Muscle of leg (tissue), 3 donors: ENCODE measurements at regions not wholly inside any gene's neighbourhood (a gene's known extent, or its start where the extent isn't known, plus 50 kb on each side); places are given as distances from the start of the nearest gene placed in this dataset.

ENCODE experiments used
- DNase-seq: peaks from one replicate; pipeline ENCODE4 v3.0.0; 2013
- H3K27ac ChIP-seq: one replicate; pipeline ENCODE4 v1.5.1; 2013; ENCODE audit warnings: mild to moderate bottlenecking, low read length, control low read depth
- H3K27me3 ChIP-seq: one replicate; pipeline ENCODE4 v1.6.1; 2013; ENCODE audit warnings: low read length; ENCODE audit not compliant: control insufficient read depth, insufficient read depth
- H3K36me3 ChIP-seq: one replicate; pipeline ENCODE4 v1.6.1; 2013; ENCODE audit warnings: low read length; ENCODE audit not compliant: control insufficient read depth, insufficient read depth
- H3K4me1 ChIP-seq: one replicate; pipeline ENCODE4 v1.6.1; 2013; ENCODE audit warnings: low read length; ENCODE audit not compliant: control insufficient read depth, insufficient read depth
- H3K4me3 ChIP-seq: one replicate; pipeline ENCODE4 v1.5.1; 2013; ENCODE audit warnings: low read length, control low read depth
- H3K9me3 ChIP-seq: replicated peaks from 2 replicates; pipeline ENCODE4 v1.6.1; 2013; ENCODE audit warnings: low read depth, low read length; ENCODE audit not compliant: control insufficient read depth
- WGBS: methylation state at CpG from one replicate; pipeline ENCODE4 v1.1.5; 2013; ENCODE audit warnings: missing lambda C conversion rate; ENCODE audit not compliant: insufficient coverage; 5-methylcytosine and 5-hydroxymethylcytosine counted together

DNA sequence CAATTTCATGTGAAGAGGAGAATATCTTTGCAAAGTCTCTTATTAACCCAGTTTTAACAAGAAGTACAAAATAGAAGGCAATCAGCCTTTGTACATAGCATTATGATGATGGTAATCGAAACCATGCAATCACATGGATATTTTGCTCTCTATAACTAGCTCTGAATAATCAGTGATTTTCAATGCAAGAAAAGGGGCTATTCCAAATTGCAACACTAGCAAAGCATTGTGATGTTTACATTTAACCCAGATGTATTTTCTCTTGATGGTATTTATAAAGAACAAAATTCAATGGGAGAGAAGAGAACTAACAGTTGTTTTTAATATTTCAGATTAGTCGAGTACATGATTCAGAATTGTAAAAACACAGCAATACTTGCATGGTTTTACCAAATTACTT lies 437.5 kb upstream of the DMAC1 start:
- no peak for DNase-seq
- Histone ChIP-seq H3K9me3 (no peaks in the 10 kb centered on the region), H3K4me1 (peaks cover 3% of the 10 kb centered on the region), H3K27me3 (no peaks in the 10 kb centered on the region), H3K4me3 (no peak overlapping the region), H3K27ac (no peak overlapping the region), H3K36me3 (no peaks in the 10 kb centered on the region)
- no CpG with 5 or more reads among the region's 2 CpGs for WGBS

DNA sequence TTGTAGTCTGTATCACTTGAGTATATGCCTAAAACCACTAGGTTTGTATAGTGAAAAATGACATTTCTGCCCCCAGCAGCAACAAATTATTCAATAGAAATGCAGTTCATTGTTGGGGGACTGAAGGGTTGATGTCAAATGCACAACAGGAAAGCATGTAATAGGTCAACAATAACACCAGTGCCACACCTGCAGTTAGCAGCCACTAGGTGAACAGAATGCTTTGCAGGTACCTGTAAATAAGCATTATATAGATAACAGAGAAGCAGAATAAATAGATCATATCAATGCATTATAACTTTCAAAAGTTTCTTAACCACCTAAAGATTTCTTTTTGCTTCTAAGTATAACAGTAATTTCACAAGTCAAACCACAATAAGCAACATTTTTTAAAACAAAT lies 435.9 kb upstream of the DMAC1 start:
- Histone ChIP-seq H3K27ac (no peak overlapping the region), H3K4me3 (no peak overlapping the region), H3K27me3 (no peaks in the 10 kb centered on the region), H3K4me1 (peaks cover 3% of the 10 kb centered on the region), H3K36me3 (no peaks in the 10 kb centered on the region), H3K9me3 (no peaks in the 10 kb centered on the region)
- DNase-seq: no peak

DNA sequence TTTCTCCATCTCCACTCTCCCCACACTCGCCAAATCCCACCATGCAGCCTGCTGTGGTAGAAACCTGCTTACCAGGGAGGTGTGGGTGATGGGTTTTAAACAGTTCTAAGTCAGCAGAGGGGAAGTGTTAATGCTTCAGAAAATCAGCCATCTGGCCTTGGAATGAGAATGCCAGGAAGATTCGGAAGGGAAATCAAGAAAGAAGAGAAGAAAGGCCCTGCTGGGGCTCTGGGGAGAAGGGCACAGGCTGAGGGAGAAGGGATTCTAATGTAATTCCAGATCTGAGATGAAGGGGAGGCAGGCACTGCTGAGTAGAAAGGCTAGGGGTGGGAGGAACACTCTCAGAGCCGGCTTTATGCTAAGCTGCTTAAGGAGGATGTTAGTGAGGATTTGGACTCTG lies 434.7 kb upstream of the DMAC1 start:
- WGBS: 39% methylated on average over 2 of the region's 3 CpGs
- Histone ChIP-seq H3K4me1 (peaks cover 3% of the 10 kb centered on the region), H3K36me3 (no peaks in the 10 kb centered on the region), H3K4me3 (no peak overlapping the region), H3K9me3 (no peaks in the 10 kb centered on the region), H3K27ac (no peak overlapping the region), H3K27me3 (no peaks in the 10 kb centered on the region)
- no peak for DNase-seq

DNA sequence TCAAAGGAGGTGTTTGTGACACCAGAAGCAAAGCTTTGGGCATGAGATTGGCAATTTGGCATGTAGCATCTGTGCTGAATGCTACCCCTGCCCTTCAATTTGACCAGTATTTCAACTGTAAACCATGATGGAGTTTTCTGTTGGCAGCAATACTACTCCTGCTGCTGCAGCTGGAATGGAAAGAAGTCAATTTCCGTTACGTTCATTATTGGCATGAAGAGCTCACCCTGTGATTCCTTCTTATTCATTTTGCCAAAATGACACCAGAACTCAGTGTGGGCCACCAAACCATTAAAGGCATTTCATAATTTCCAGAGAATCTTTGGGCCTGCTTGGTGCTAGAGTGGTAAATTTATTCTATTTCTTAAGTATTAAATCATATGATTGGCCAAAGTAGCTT lies 433.1 kb upstream of the DMAC1 start:
- Histone ChIP-seq H3K36me3 (no peaks in the 10 kb centered on the region), H3K4me3 (no peak overlapping the region), H3K27ac (no peak overlapping the region), H3K9me3 (no peaks in the 10 kb centered on the region), H3K27me3 (no peaks in the 10 kb centered on the region), H3K4me1 (peaks cover 3% of the 10 kb centered on the region)
- DNase-seq: peak; percentile 85
- WGBS: 29% methylated on average over 2 of the region's 2 CpGs

DNA sequence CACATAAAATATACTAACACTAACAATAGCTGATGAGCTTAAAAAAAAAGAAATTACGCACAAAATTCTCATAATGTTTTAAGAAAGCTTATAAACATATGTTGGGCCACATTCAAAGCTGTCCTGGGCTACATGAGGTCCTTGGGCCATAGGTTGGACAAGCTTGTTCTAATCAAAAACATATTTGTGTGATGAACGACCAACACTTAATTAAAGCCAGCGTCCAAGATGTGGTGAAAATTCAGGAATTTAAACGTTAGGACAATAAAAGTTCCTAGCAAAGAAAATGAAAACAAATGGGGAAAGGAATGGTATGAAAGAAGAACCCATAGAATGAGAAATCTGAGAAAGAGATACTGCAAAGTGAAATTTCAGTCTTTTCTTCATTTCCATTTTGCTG lies 429.6 kb upstream of the DMAC1 start:
- 58% methylated on average over 2 of the region's 4 CpGs for WGBS
- no peaks in the 10 kb centered on the region for H3K36me3 ChIP-seq

GRCh38 chr9:8224381-8224801 lies 424.8 kb upstream of the DMAC1 start:
- peak; percentile 71 for DNase-seq
- no peaks in the 10 kb centered on the region for H3K36me3 ChIP-seq
- H3K9me3 ChIP-seq: no peaks in the 10 kb centered on the region
- no peak overlapping the region for H3K4me3 ChIP-seq
- no peak overlapping the region for H3K27ac ChIP-seq
- 17% methylated on average over 1 of the region's 4 CpGs for WGBS
- H3K27me3 ChIP-seq: no peaks in the 10 kb centered on the region
- peaks cover 2% of the 10 kb centered on the region for H3K4me1 ChIP-seq

More for the DNA sequence above, 429.6 kb upstream of the DMAC1 start:
- Histone ChIP-seq H3K4me1 (peaks cover 3% of the 10 kb centered on the region), H3K9me3 (no peaks in the 10 kb centered on the region), H3K4me3 (no peak overlapping the region), H3K27ac (no peak overlapping the region), H3K27me3 (no peaks in the 10 kb centered on the region)
- no peak for DNase-seq

- no peak for DNase-seq
- Histone ChIP-seq H3K4me3 (no peak overlapping the region), H3K4me1 (peaks cover 2% of the 10 kb centered on the region), H3K27ac (no peak overlapping the region), H3K27me3 (no peaks in the 10 kb centered on the region), H3K9me3 (no peaks in the 10 kb centered on the region), H3K36me3 (no peaks in the 10 kb centered on the region)
- no CpG with 5 or more reads among the region's 1 CpG for WGBS
These were observed 424.3 kb upstream of the DMAC1 start for GRCh38 chr9:8223861-8224260.

DNA sequence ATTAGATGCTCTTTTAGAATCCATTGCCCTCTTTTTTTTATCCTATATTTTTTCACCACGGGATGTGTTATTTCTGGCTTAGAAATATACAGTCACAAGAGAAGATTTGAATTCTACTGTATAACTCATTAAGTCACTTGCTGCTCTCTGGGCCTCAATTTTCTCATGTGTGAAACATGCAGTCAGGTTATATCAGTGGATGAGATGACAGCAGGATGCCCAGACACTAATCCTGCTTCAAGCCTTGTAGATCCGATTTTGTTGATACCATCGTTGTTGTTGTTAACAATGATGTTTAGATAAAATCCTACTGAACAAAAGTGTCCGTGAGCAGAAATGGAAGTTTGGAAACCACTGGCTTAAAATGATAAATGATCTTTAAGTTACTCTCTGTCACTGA lies 421.9 kb upstream of the DMAC1 start:
- DNase-seq: no peak

GRCh38 chr9:8208465-8208864 lies 408.9 kb upstream of the DMAC1 start:
- Histone ChIP-seq H3K36me3 (no peaks in the 10 kb centered on the region), H3K4me3 (no peak overlapping the region), H3K9me3 (no peaks in the 10 kb centered on the region), H3K27ac (no peak overlapping the region), H3K4me1 (no peaks in the 10 kb centered on the region), H3K27me3 (no peaks in the 10 kb centered on the region)
- DNase-seq: no peak
- no CpG with 5 or more reads among the region's 2 CpGs for WGBS

More for the DNA sequence above, 421.9 kb upstream of the DMAC1 start:
- Histone ChIP-seq H3K27ac (no peak overlapping the region), H3K9me3 (no peaks in the 10 kb centered on the region), H3K4me1 (peaks cover 2% of the 10 kb centered on the region), H3K27me3 (no peaks in the 10 kb centered on the region), H3K4me3 (no peak overlapping the region), H3K36me3 (no peaks in the 10 kb centered on the region)
- 100% methylated on average over 1 of the region's 4 CpGs for WGBS

- DNase-seq: no peak
- Histone ChIP-seq H3K27me3 (no peaks in the 10 kb centered on the region), H3K4me1 (no peaks in the 10 kb centered on the region), H3K36me3 (no peaks in the 10 kb centered on the region), H3K4me3 (no peak overlapping the region), H3K9me3 (no peaks in the 10 kb centered on the region), H3K27ac (no peak overlapping the region)
- no CpG with 5 or more reads among the region's 1 CpG for WGBS
These were observed 408.0 kb upstream of the DMAC1 start for GRCh38 chr9:8207596-8207995.

DNA sequence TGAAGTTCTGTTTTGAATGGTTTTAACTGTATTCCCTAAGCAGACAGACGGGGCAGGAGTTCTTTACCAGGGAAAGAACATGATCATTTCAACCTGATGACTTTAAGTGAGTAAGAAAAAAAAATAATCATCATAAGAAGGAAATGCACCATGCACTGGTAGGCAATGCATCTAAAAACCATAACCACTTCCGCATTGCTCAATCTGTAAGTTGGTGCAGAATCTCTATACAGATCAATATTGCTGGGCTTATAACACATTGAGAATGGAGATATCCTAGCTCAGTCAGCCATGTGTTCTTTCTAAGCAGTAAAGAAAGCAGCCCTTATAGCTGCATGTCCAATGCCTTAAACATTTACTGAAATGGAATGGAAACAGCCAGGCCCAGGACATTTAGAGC lies 407.1 kb upstream of the DMAC1 start:
- Histone ChIP-seq H3K9me3 (no peaks in the 10 kb centered on the region), H3K4me1 (no peaks in the 10 kb centered on the region), H3K36me3 (no peaks in the 10 kb centered on the region), H3K27me3 (no peaks in the 10 kb centered on the region), H3K4me3 (no peak overlapping the region), H3K27ac (no peak overlapping the region)
- no CpG with 5 or more reads among the region's 2 CpGs for WGBS
- no peak for DNase-seq
